ENCODE measurements at regions not wholly inside any gene's neighbourhood (a gene's known extent, or its start where the extent isn't known, plus 50 kb on each side); places are given as distances from the start of the nearest gene placed in this dataset.
"Not testable (repeated sequence)": the region's sequence is repeated elsewhere in the genome, so short reads cannot be mapped to it uniquely, and the experiment has no call there.

GRCh38 chr14:52202151-52202550 lies 65.3 kb upstream of the PTGDR start:
- Mint-ChIP-seq H3K36me3 (ENCODE audit: low read depth) (no peaks in the 10 kb centered on the region), H3K4me1 (ENCODE audit: low read depth) (no peaks in the 10 kb centered on the region), H3K27me3 (no peaks in the 10 kb centered on the region), H3K9me3 (peaks cover 10% of the 10 kb centered on the region), H3K27ac (no peak overlapping the region), H3K4me3 (no peak overlapping the region)
- intact Hi-C loops (cut with micrococcal nuclease), result no loop called here

DNA sequence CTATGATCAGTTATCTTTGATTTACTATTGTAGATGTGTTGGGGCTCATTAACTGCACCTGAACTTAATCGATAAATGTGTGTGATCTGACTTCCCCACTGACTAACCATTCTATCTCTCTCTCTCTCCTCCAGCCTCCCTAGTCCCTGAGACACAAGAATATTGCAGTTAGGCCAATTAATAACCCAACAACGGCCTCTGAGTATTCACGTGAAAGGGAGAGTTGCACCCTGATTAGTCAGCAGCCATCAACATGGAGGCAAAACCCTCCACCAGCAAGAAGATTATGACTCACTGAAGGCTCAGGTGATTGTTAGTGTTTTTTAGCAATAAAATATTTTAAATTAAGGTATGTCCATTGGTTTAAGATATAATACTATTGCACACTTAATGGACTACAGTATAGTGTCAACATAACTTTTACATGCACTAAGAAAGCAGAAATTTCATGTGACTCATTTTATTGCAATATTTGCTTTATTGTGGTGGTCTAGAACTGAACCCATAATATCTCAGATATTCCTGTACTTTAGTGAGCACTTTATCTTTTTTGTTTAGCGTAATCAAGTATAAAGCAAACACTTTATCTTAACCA lies 77.1 kb upstream of the PTGDR start:
- Mint-ChIP-seq H3K27me3 (no peaks in the 10 kb centered on the region), H3K9me3 (peaks cover 13% of the 10 kb centered on the region), H3K4me3 (no peak overlapping the region), H3K27ac (no peak overlapping the region), H3K36me3 (ENCODE audit: low read depth) (no peaks in the 10 kb centered on the region), H3K4me1 (ENCODE audit: low read depth) (no peaks in the 10 kb centered on the region)
- intact Hi-C loops (cut with micrococcal nuclease), result no loop called here

DNA sequence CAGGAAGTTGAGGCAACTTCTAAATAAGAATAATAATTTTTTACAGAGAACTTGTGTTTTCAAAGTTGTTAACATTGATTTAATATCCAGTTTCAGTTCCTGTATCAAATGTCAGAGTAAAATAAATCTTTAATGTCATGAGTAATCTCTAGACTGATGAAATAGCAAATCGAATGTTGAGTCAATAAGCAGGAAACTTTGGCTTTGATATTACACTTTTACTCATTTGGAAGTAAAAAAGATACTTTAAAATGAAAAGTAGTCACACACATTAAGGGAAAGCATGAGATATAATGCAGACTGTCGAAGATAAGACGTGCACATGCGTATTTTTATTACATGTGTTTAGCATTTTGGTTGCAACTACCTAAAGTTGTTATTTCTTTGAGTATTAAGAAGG lies 78.2 kb upstream of the PTGDR start:
- peaks cover 2% of the 10 kb centered on the region for H3K9me3 Mint-ChIP-seq
- no peak overlapping the region for H3K27ac Mint-ChIP-seq
- intact Hi-C loops (cut with micrococcal nuclease), result no loop called here
- H3K36me3 Mint-ChIP-seq (ENCODE audit: low read depth), result no peaks in the 10 kb centered on the region
- no peak overlapping the region for H3K4me3 Mint-ChIP-seq
- no peaks in the 10 kb centered on the region for H3K27me3 Mint-ChIP-seq
- H3K4me1 Mint-ChIP-seq (ENCODE audit: low read depth), result no peaks in the 10 kb centered on the region

GRCh38 chr14:52188381-52188780 lies 79.1 kb upstream of the PTGDR start:
- Mint-ChIP-seq H3K4me1 (ENCODE audit: low read depth) (no peaks in the 10 kb centered on the region), H3K36me3 (ENCODE audit: low read depth) (no peaks in the 10 kb centered on the region), H3K27me3 (no peaks in the 10 kb centered on the region), H3K4me3 (no peak overlapping the region), H3K27ac (no peak overlapping the region), H3K9me3 (peaks cover 1% of the 10 kb centered on the region)
- intact Hi-C loops (cut with micrococcal nuclease), result no loop called here

- Mint-ChIP-seq H3K4me1 (ENCODE audit: low read depth) (no peaks in the 10 kb centered on the region), H3K36me3 (ENCODE audit: low read depth) (no peaks in the 10 kb centered on the region), H3K9me3 (peaks cover 32% of the 10 kb centered on the region), H3K4me3 (no peak overlapping the region), H3K27ac (no peak overlapping the region), H3K27me3 (no peaks in the 10 kb centered on the region)
- intact Hi-C loops (cut with micrococcal nuclease), result no loop called here
These were observed 82.3 kb upstream of the PTGDR start for GRCh38 chr14:52185178-52185577.

DNA sequence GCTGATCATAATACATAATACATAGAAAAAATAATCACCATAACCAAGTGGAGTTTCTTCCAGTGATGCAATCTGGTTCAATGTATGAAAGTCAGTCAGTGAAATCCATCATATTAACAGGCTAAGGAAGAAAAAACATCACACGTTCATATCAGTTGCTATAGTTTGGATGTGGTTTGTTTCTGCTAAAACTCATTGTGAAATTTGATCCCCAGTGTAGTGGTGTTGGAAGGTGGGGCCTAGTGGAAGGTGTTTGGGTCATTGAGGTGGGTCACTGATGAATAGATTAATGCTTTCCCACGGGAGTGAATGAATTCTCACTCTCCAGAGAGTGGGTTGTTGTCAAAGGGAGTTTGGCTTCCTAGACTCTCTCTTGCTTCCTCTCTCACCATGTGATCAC lies 84.6 kb upstream of the PTGDR start:
- Mint-ChIP-seq H3K27ac (no peak overlapping the region), H3K36me3 (ENCODE audit: low read depth) (no peaks in the 10 kb centered on the region), H3K4me1 (ENCODE audit: low read depth) (no peaks in the 10 kb centered on the region), H3K27me3 (no peaks in the 10 kb centered on the region), H3K9me3 (peaks cover 37% of the 10 kb centered on the region), H3K4me3 (no peak overlapping the region)
- intact Hi-C loops (cut with micrococcal nuclease), result no loop called here

DNA sequence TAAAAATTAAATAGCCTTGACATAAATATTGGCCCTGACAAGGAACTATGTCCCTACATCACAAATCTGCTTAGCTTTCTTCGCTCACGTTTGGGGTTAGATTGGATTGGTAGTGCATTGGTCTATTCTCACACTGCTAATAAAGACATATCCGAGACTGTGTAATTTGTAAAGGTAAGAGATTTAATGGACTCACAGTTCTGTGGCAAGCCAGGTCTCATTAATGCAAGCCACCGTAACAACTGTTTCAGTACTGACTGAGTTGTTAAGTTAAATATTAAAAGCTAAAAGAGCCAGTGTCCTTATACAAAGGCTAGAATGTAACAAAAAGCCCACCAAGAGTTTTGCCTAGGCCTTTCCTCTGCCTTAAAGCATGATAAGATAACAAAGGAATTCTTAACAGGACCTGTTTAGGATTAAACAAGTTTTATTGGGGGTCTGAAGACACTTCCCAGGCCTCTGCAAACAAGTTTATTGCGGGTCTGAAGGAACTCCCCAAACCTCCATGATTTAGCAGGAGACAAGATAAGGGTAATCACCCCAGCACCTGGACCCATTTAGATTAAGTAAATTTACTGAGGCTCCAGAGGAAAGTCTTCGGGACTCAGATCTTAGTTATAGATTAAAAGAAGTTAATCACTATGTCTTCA lies 88.2 kb upstream of the PTGDR start:
- no peak overlapping the region for H3K4me3 Mint-ChIP-seq
- no peak overlapping the region for H3K27ac Mint-ChIP-seq
- H3K36me3 Mint-ChIP-seq (ENCODE audit: low read depth), result no peaks in the 10 kb centered on the region
- H3K9me3 Mint-ChIP-seq, result peaks cover 59% of the 10 kb centered on the region
- intact Hi-C loops (cut with micrococcal nuclease), result no loop called here
- H3K4me1 Mint-ChIP-seq (ENCODE audit: low read depth), result no peaks in the 10 kb centered on the region
- H3K27me3 Mint-ChIP-seq, result no peaks in the 10 kb centered on the region

- Mint-ChIP-seq H3K36me3 (ENCODE audit: low read depth) (no peaks in the 10 kb centered on the region), H3K27me3 (no peaks in the 10 kb centered on the region), H3K9me3 (peaks cover 60% of the 10 kb centered on the region), H3K4me1 (ENCODE audit: low read depth) (no peaks in the 10 kb centered on the region), H3K4me3 (no peak overlapping the region), H3K27ac (no peak overlapping the region)
- intact Hi-C loops (cut with micrococcal nuclease), result no loop called here
These were observed 91.5 kb upstream of the PTGDR start for GRCh38 chr14:52175982-52176502.

DNA sequence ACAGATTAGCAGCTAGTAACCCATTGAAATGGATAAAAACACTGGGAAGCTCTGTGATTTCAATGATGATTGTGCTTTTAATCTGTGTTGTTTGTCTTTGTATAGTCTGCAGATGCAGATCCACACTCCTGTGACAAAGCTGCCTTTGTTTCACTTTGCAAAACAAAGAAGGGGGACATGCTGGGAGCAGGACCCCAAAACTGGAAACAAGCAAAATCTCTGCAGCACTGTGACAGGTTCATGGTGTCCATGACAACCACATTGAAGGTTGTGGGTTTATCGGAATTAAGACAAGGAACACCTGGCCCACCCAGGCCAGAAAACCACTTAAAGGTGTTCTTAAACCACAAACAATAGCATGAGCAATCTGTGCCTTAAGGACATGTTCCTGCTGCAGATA lies 95.6 kb upstream of the PTGDR start:
- H3K36me3 Mint-ChIP-seq (ENCODE audit: low read depth); H3K4me1 Mint-ChIP-seq (ENCODE audit: low read depth); H3K27me3 Mint-ChIP-seq; H3K27ac Mint-ChIP-seq; intact Hi-C loops (cut with micrococcal nuclease); H3K4me3 Mint-ChIP-seq: not testable (repeated sequence)
- peaks cover 62% of the 10 kb centered on the region for H3K9me3 Mint-ChIP-seq

DNA sequence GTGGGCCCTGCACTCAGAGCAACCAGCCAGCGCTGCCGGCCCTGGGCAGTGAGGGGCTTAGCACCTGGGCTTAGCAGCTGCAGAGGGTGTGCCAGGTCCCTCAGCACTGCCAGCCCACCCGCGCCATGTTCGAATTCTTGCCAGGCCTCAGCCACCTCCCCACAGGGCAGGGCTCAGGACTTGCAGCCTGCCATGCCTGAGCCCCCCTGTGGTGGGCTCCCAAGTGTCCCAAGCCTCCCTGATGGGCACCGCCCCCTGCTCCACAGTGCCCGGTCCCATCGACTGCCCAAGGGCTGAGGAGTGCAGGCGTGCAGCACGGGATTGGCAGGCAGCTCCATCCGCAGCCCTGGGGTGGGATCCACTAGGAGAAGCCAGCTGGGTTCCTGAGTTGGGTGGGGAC lies 98.0 kb upstream of the NID2 start:
- intact Hi-C loops (cut with micrococcal nuclease), result no loop called here
- H3K9me3 Mint-ChIP-seq, result peaks cover 47% of the 10 kb centered on the region
- H3K27ac Mint-ChIP-seq, result no peak overlapping the region
- no peak overlapping the region for H3K4me3 Mint-ChIP-seq
- H3K4me1 Mint-ChIP-seq (ENCODE audit: low read depth), result no peaks in the 10 kb centered on the region
- H3K27me3 Mint-ChIP-seq, result no peaks in the 10 kb centered on the region
- H3K36me3 Mint-ChIP-seq (ENCODE audit: low read depth), result no peaks in the 10 kb centered on the region

DNA sequence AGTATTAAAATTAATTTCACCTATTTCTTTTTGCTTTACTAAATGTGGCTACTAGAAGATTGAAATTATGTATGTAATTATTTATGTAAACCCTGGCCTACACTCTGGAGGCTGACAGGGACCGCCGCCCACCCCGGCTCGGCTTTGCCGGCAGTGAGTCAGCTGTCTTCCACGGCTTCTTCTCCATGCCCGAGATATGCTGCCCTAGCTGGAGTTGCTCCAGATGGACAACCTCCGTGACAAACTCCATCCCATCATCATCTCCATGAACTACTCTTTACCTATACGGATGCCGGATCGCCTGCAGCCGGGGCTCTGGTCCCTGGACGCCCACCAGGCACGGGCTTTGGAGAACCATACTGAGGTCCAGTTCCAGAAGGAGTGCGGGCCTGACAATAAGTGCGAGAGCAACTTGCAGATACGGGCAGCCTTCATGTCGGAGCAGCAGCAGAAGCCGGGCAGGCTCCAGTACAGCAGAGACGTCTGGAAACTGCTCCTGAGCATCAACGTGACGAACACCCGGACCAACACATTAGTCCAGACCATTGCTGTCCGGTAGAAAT lies 86.9 kb upstream of the NID2 start:
- no peak overlapping the region for H3K4me3 Mint-ChIP-seq
- no peak overlapping the region for H3K27ac Mint-ChIP-seq
- H3K9me3 Mint-ChIP-seq, result no peaks in the 10 kb centered on the region
- no peaks in the 10 kb centered on the region for H3K4me1 Mint-ChIP-seq (ENCODE audit: low read depth)
- no peaks in the 10 kb centered on the region for H3K36me3 Mint-ChIP-seq (ENCODE audit: low read depth)
- H3K27me3 Mint-ChIP-seq, result no peaks in the 10 kb centered on the region
- intact Hi-C loops (cut with micrococcal nuclease), result no loop called here

GRCh38 chr14:52154992-52155650 lies 86.3 kb upstream of the NID2 start:
- Mint-ChIP-seq H3K9me3 (no peaks in the 10 kb centered on the region), H3K36me3 (ENCODE audit: low read depth) (no peaks in the 10 kb centered on the region), H3K4me1 (ENCODE audit: low read depth) (no peaks in the 10 kb centered on the region), H3K27ac (no peak overlapping the region), H3K4me3 (no peak overlapping the region), H3K27me3 (no peaks in the 10 kb centered on the region)
- intact Hi-C loops (cut with micrococcal nuclease), result no loop called here

DNA sequence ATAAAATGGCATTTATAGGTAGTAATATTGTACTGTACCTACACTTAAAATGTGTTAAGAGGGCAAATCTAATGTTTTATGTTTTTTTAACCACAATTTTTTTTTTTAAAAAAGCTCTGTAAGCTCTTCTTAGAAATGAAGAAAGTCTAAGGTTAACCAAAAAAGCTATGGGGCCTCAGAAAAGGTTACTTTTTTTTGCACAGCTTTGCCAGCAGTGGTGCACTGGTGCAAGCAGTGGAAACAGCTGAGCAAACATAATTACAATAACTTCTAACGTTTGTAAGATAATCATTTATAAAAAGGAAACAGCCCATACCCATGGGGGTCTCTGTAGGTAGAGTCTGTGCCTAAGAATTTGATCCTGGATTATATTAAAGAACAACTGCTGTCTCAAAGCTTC lies 85.1 kb upstream of the NID2 start:
- H3K27ac Mint-ChIP-seq, result no peak overlapping the region
- H3K4me3 Mint-ChIP-seq, result no peak overlapping the region
- no peaks in the 10 kb centered on the region for H3K4me1 Mint-ChIP-seq (ENCODE audit: low read depth)
- no peaks in the 10 kb centered on the region for H3K27me3 Mint-ChIP-seq
- H3K36me3 Mint-ChIP-seq (ENCODE audit: low read depth), result no peaks in the 10 kb centered on the region
- H3K9me3 Mint-ChIP-seq, result no peaks in the 10 kb centered on the region
- intact Hi-C loops (cut with micrococcal nuclease), result no loop called here

DNA sequence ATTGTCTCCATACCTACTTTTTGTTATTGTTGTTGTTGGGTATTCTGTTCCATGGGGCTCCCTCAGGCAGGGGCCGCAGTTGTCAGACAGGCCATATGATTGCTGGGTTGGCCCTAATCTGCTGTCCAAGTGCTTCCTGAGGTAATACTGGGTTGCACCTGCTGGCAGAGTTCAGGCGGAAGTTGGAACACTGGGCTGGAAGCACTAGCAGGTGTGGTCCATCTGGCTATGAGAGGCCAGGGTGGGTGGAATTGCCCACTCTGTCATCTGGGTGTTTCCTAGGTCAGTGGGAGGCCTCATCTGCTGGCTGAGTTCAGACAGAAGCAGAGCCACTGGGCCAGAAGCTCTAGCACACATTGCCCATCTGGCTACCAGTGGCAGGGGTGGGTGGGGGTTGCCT lies 81.3 kb upstream of the NID2 start:
- Mint-ChIP-seq H3K4me1 (ENCODE audit: low read depth) (no peaks in the 10 kb centered on the region), H3K27ac (no peak overlapping the region), H3K36me3 (ENCODE audit: low read depth) (no peaks in the 10 kb centered on the region), H3K4me3 (no peak overlapping the region), H3K27me3 (no peaks in the 10 kb centered on the region), H3K9me3 (no peaks in the 10 kb centered on the region)
- intact Hi-C loops (cut with micrococcal nuclease), result no loop called here

Data from dendritic cell treated with granulocyte-macrophage colony-stimulating factor and Interleukin-4, amounts not matched to agents 40 ng/mL and 50 ng/mL, for 4 days (primary cell).